Neural cell (in vitro differentiated cells): ENCODE measurements at regions not wholly inside any gene's neighbourhood (a gene's known extent, or its start where the extent isn't known, plus 50 kb on each side); places are given as distances from the start of the nearest gene placed in this dataset.

ENCODE experiments used
- H2AFZ ChIP-seq: fragments of 200-600, 300-800 bp; sonication (generic), shearing (Covaris generic); 2 replicates; pipeline ENCODE4 v1.6.0; 2014; ENCODE audit warnings: low read depth, mild to moderate bottlenecking, antibody characterized with exemption, low read length, moderate library complexity
- H3F3A ChIP-seq: fragments of 200-600 bp; shearing (Covaris generic); 2 replicates; pipeline ENCODE4 v1.6.1; 2016; ENCODE audit warnings: mild to moderate bottlenecking, moderate library complexity, mixed read lengths, antibody characterized with exemption, low read length; ENCODE audit not compliant: insufficient read depth, poor library complexity, severe bottlenecking
- H3K27ac ChIP-seq: fragments of 200-600, 300-800 bp; sonication (generic), shearing (Covaris generic); 2 replicates; pipeline ENCODE4 v1.5.1; 2014; ENCODE audit warnings: mild to moderate bottlenecking, low read length, moderate library complexity
- H3K27me3 ChIP-seq: fragments of 300-800, 200-600 bp; sonication (generic), shearing (Covaris generic); 2 replicates; pipeline ENCODE4 v1.6.0; 2014; ENCODE audit warnings: mild to moderate bottlenecking, low read depth, low read length, moderate library complexity; ENCODE audit not compliant: insufficient read depth
- H3K36me3 ChIP-seq: fragments of 300-800, 200-600 bp; sonication (generic), shearing (Covaris generic); 2 replicates; pipeline ENCODE4 v1.5.1; 2014; ENCODE audit warnings: mild to moderate bottlenecking, antibody characterized with exemption, low read length, moderate library complexity; ENCODE audit not compliant: insufficient read depth
- H3K4me2 ChIP-seq: fragments of 300-800, 200-600 bp; sonication (generic), shearing (Covaris generic); 2 replicates; pipeline ENCODE4 v1.6.0; 2014; ENCODE audit warnings: mild to moderate bottlenecking, low read length
- H3K4me3 ChIP-seq: fragments of 300-800, 200-600 bp; sonication (generic), shearing (Covaris generic); 2 replicates; pipeline ENCODE4 v1.5.1; 2014; ENCODE audit warnings: mild to moderate bottlenecking, low read length, moderate library complexity
- H3K79me2 ChIP-seq: fragments of 200-600 bp; shearing (Covaris generic); replicated peaks from 2 replicates; pipeline ENCODE4 v1.6.0; 2014; ENCODE audit warnings: mild to moderate bottlenecking, low read length, moderate library complexity; ENCODE audit not compliant: insufficient read depth
- H3K9ac ChIP-seq: fragments of 300-800, 200-600 bp; sonication (generic), shearing (Covaris generic); 2 replicates; pipeline ENCODE4 v1.6.1; 2016; ENCODE audit warnings: mild to moderate bottlenecking, low read length, mixed read lengths
- H3K9me2 ChIP-seq: fragments of 200-600 bp; shearing (Covaris generic); 2 replicates; pipeline ENCODE4 v1.6.1; 2016; ENCODE audit warnings: mild to moderate bottlenecking, low read length, mixed read lengths; ENCODE audit not compliant: insufficient read depth
- H3K9me3 ChIP-seq: fragments of 200-600, 300-800 bp; sonication (generic), shearing (Covaris generic); 2 replicates; pipeline ENCODE4 v1.6.1; 2016; ENCODE audit warnings: mild to moderate bottlenecking, mixed run types, low read length, moderate library complexity, mixed read lengths
- H4K20me1 ChIP-seq: fragments of 200-600 bp; shearing (Covaris generic); 2 replicates; pipeline ENCODE4 v1.6.1; 2016; ENCODE audit warnings: mild to moderate bottlenecking, mixed run types; ENCODE audit not compliant: insufficient read depth
- CTCF ChIP-seq: fragments of 450-650 bp; IDR thresholded peaks from 2 replicates; pipeline ENCODE4 v1.5.1; 2014; ENCODE audit warnings: antibody characterized with exemption, mild to moderate bottlenecking, moderate library complexity; ENCODE audit not compliant: poor library complexity, severe bottlenecking
- EP300 ChIP-seq: fragments of 450-650 bp; conservative IDR thresholded peaks from 2 replicates; pipeline ENCODE4 v1.6.1; 2014; ENCODE audit warnings: antibody characterized with exemption, mild to moderate bottlenecking, moderate library complexity; ENCODE audit not compliant: poor library complexity, severe bottlenecking
- EZH2 ChIP-seq: fragments of 200-600, 300-800 bp; shearing (Covaris generic), sonication (generic); IDR thresholded peaks from 2 replicates; pipeline ENCODE4 v1.6.1; 2014; ENCODE audit warnings: antibody characterized with exemption, low read length, borderline replicate concordance, mild to moderate bottlenecking; ENCODE audit not compliant: insufficient read depth, poor library complexity, severe bottlenecking
- MXI1 ChIP-seq: fragments of 450-650 bp; conservative IDR thresholded peaks from 2 replicates; pipeline ENCODE4 v1.6.1; 2014; ENCODE audit warnings: antibody characterized with exemption, mild to moderate bottlenecking; ENCODE audit not compliant: poor library complexity, severe bottlenecking
- POLR2AphosphoS5 ChIP-seq: IDR thresholded peaks from 2 replicates; pipeline ENCODE4 v1.6.1; 2012
- RAD21 ChIP-seq: fragments of 450-650 bp; conservative IDR thresholded peaks from 2 replicates; pipeline ENCODE4 v1.6.1; 2014; ENCODE audit warnings: antibody characterized with exemption, mild to moderate bottlenecking, moderate library complexity
- REST ChIP-seq: IDR thresholded peaks from 2 replicates; pipeline ENCODE4 v1.6.1; 2012; ENCODE audit warnings: borderline replicate concordance
- SMC3 ChIP-seq: fragments of 450-650 bp; conservative IDR thresholded peaks from 2 replicates; pipeline ENCODE4 v1.6.1; 2014; ENCODE audit warnings: antibody characterized with exemption, mild to moderate bottlenecking, moderate library complexity; ENCODE audit not compliant: poor library complexity
- TAF1 ChIP-seq: IDR thresholded peaks from 2 replicates; pipeline ENCODE4 v1.6.1; 2012; ENCODE audit warnings: low read depth

- Histone ChIP-seq H3K27me3 (no peaks in the 10 kb centered on the region), H3K9ac (no peak overlapping the region), H3K9me2 (no peaks in the 10 kb centered on the region), H3K4me3 (no peak overlapping the region), H3K9me3 (no peaks in the 10 kb centered on the region), H2AFZ (no peak overlapping the region), H3K36me3 (no peaks in the 10 kb centered on the region), H3K79me2 (no peaks in the 10 kb centered on the region), H3K4me2 (no peak overlapping the region), H3F3A (no peaks in the 10 kb centered on the region), H4K20me1 (no peaks in the 10 kb centered on the region), H3K27ac (no peak overlapping the region)
- TF ChIP-seq RAD21 (no peak), SMC3 (no peak), EP300 (no peak), REST (no peak)
Observed at GRCh38 chr18:76747676-76748075, 74.7 kb upstream of the ZNF236 start.

GRCh38 chr18:76741346-76741745, 81.0 kb upstream of the ZNF236 start:
- no peak overlapping the region for H2AFZ ChIP-seq
- H3K79me2 ChIP-seq = no peaks in the 10 kb centered on the region
- no peak overlapping the region for H3K9ac ChIP-seq
- H3K4me3 ChIP-seq = no peak overlapping the region
- H3K27ac ChIP-seq = no peak overlapping the region
- H3F3A ChIP-seq = no peaks in the 10 kb centered on the region
- no peak overlapping the region for H3K4me2 ChIP-seq
- no peaks in the 10 kb centered on the region for H3K9me2 ChIP-seq
- no peaks in the 10 kb centered on the region for H3K9me3 ChIP-seq
- no peaks in the 10 kb centered on the region for H3K36me3 ChIP-seq
- TF ChIP-seq RAD21 (no peak), MXI1 (no peak), EZH2 (no peak), EP300 (no peak), POLR2AphosphoS5 (no peak), SMC3 (no peak), CTCF (no peak), TAF1 (no peak), REST (no peak)
- H3K27me3 ChIP-seq = no peaks in the 10 kb centered on the region
- H4K20me1 ChIP-seq = no peaks in the 10 kb centered on the region
